ENCODE measurements at regions not wholly inside any gene's neighbourhood (a gene's known extent, or its start where the extent isn't known, plus 50 kb on each side); places are given as distances from the start of the nearest gene placed in this dataset.
"Not testable (repeated sequence)": the region's sequence is repeated elsewhere in the genome, so short reads cannot be mapped to it uniquely, and the experiment has no call there.

DNA sequence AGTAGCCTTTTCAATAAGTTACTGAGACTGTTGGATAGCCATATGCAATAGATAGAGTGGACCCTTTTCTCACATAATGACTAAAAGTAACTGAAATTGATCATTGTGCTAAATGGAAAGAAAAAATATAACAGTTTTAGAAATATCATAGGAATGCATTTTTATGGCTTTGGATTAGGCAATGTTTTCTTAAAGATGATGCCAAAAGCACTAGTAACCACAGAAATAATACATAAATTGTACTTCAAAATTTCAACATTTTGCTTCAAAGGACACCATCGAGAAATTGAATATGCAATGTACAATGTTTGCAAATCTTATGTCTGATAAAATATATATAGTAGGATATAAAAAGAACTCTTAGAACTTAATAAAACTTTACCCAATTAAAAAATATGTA lies 1267.5 kb upstream of the CDH9 start:
- H3K4me3 ChIP-seq (ENCODE audit: low read length) = no peak overlapping the region

DNA sequence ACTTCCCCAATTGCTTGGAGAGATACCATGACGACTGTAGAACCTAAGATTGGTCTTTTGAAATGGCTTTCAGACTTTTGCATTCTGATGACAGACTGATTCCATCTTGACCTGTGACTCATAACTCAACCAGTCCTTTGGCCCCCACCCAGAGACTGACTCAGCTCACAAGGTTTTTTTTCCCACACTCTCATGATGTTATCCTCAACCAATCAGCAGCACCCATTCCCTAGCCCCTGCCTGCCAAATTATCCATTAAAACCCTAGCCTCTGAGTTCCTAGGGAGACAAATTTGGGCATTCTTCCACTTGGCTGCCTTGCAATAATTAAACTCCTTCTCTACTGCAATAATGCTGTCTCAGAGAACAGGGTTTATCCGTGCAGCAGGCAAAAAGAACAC lies 1263.3 kb upstream of the CDH9 start:
- H3K27ac ChIP-seq (ENCODE audit: low read length) = no peak overlapping the region
- H3K27me3 Mint-ChIP-seq (ENCODE audit: low read depth in 2 of 2) = no peaks in the 10 kb centered on the region
- WGBS (ENCODE audit: insufficient coverage) = 87% methylated on average over 2 of the region's 2 CpGs
- no peak for ATAC-seq
- no peak overlapping the region for H3K4me3 ChIP-seq (ENCODE audit: low read length)
- DNase-seq = no peak
- H3K4me3 Mint-ChIP-seq = no peak overlapping the region
- H3K27ac Mint-ChIP-seq = no peak overlapping the region
- H3K36me3 ChIP-seq (ENCODE audit: control insufficient read depth, insufficient read depth, low read length) = no peaks in the 10 kb centered on the region
- no peak for TF ChIP-seq CTCF (IDR thresholded peaks at IDR 0.05)
- H3K36me3 Mint-ChIP-seq = peaks cover 7% of the 10 kb centered on the region
- intact Hi-C loops (cut with micrococcal nuclease) = no loop called here
- no peaks in the 10 kb centered on the region for H3K4me1 Mint-ChIP-seq
- peaks cover 7 to 16% of the 10 kb centered on the region in 2 donors for H3K9me3 Mint-ChIP-seq
- no peaks in the 10 kb centered on the region for H3K9me3 ChIP-seq (ENCODE audit: control insufficient read depth, insufficient read depth, low read length)
- no peaks in the 10 kb centered on the region for H3K27me3 ChIP-seq (ENCODE audit: control insufficient read depth, insufficient read depth, low read length)
- no peaks in the 10 kb centered on the region for H3K4me1 ChIP-seq (ENCODE audit: control insufficient read depth, insufficient read depth, low read length)

More for the DNA sequence above, 1267.5 kb upstream of the CDH9 start:
- H3K36me3 Mint-ChIP-seq = no peaks in the 10 kb centered on the region
- no peaks in the 10 kb centered on the region for H3K27me3 ChIP-seq (ENCODE audit: control insufficient read depth, insufficient read depth, low read length)
- intact Hi-C loops (cut with micrococcal nuclease) = no loop called here
- H3K27ac ChIP-seq (ENCODE audit: low read length) = no peak overlapping the region
- no peak overlapping the region for H3K4me3 Mint-ChIP-seq
- no peak for DNase-seq
- no peaks in the 10 kb centered on the region for H3K27me3 Mint-ChIP-seq (ENCODE audit: low read depth in 2 of 2)
- H3K4me1 Mint-ChIP-seq = no peaks in the 10 kb centered on the region
- H3K4me1 ChIP-seq (ENCODE audit: control insufficient read depth, insufficient read depth, low read length) = no peaks in the 10 kb centered on the region
- H3K9me3 Mint-ChIP-seq = peaks cover 8 to 15% of the 10 kb centered on the region in 2 donors
- H3K9me3 ChIP-seq (ENCODE audit: control insufficient read depth, insufficient read depth, low read length) = peaks cover 2% of the 10 kb centered on the region
- no peak for ATAC-seq
- no peaks in the 10 kb centered on the region for H3K36me3 ChIP-seq (ENCODE audit: control insufficient read depth, insufficient read depth, low read length)
- H3K27ac Mint-ChIP-seq = no peak overlapping the region
- no CpG with 5 or more reads among the region's 1 CpG for WGBS (ENCODE audit: insufficient coverage)
- no peak for TF ChIP-seq CTCF (IDR thresholded peaks at IDR 0.05)

GRCh38 chr5:28296254-28297013 lies 1258.0 kb upstream of the CDH9 start:
- peaks cover 7% of the 10 kb centered on the region for H3K36me3 Mint-ChIP-seq
- Histone ChIP-seq H3K9me3 (ENCODE audit: control insufficient read depth, insufficient read depth, low read length) (no peaks in the 10 kb centered on the region), H3K4me3 (ENCODE audit: low read length) (no peak overlapping the region), H3K4me1 (ENCODE audit: control insufficient read depth, insufficient read depth, low read length) (no peaks in the 10 kb centered on the region), H3K27me3 (ENCODE audit: control insufficient read depth, insufficient read depth, low read length) (no peaks in the 10 kb centered on the region), H3K27ac (ENCODE audit: low read length) (no peak overlapping the region), H3K36me3 (ENCODE audit: control insufficient read depth, insufficient read depth, low read length) (no peaks in the 10 kb centered on the region)
- peaks cover 9 to 20% of the 10 kb centered on the region in 2 donors for H3K9me3 Mint-ChIP-seq
- H3K27ac Mint-ChIP-seq = no peak overlapping the region
- H3K27me3 Mint-ChIP-seq (ENCODE audit: low read depth in 2 of 2) = no peaks in the 10 kb centered on the region
- intact Hi-C loops (cut with micrococcal nuclease) = no loop called here
- TF ChIP-seq CTCF (IDR thresholded peaks at IDR 0.05) = no peak
- WGBS (ENCODE audit: insufficient coverage) = 79% methylated on average over 5 of the region's 5 CpGs
- no peaks in the 10 kb centered on the region for H3K4me1 Mint-ChIP-seq
- no peak for DNase-seq
- H3K4me3 Mint-ChIP-seq = no peak overlapping the region
- ATAC-seq = no peak

- H3K36me3 ChIP-seq (ENCODE audit: control insufficient read depth, insufficient read depth, low read length); ATAC-seq; H3K27ac ChIP-seq (ENCODE audit: low read length); H3K27me3 Mint-ChIP-seq (ENCODE audit: low read depth in 2 of 2); H3K4me3 Mint-ChIP-seq; H3K36me3 Mint-ChIP-seq; DNase-seq; H3K4me1 ChIP-seq (ENCODE audit: control insufficient read depth, insufficient read depth, low read length); intact Hi-C loops (cut with micrococcal nuclease); H3K27me3 ChIP-seq (ENCODE audit: control insufficient read depth, insufficient read depth, low read length); H3K4me1 Mint-ChIP-seq; H3K9me3 ChIP-seq (ENCODE audit: control insufficient read depth, insufficient read depth, low read length); H3K27ac Mint-ChIP-seq; H3K4me3 ChIP-seq (ENCODE audit: low read length): not testable (repeated sequence)
- WGBS (ENCODE audit: insufficient coverage) = 84% methylated on average over 10 of the region's 10 CpGs
- peaks cover 4 to 12% of the 10 kb centered on the region in 2 donors for H3K9me3 Mint-ChIP-seq
Measured at GRCh38 chr5:28287021-28287420, 1248.6 kb upstream of the CDH9 start.
